Bone marrow (tissue), 2 donors: ENCODE measurements at regions not wholly inside any gene's neighbourhood (a gene's known extent, or its start where the extent isn't known, plus 50 kb on each side); places are given as distances from the start of the nearest gene placed in this dataset.

Source experiments
- DNase-seq, 2 donors: peaks; one replicate each; lab custom pipeline; 2025; lab: John Stamatoyannopoulos, UW

DNA sequence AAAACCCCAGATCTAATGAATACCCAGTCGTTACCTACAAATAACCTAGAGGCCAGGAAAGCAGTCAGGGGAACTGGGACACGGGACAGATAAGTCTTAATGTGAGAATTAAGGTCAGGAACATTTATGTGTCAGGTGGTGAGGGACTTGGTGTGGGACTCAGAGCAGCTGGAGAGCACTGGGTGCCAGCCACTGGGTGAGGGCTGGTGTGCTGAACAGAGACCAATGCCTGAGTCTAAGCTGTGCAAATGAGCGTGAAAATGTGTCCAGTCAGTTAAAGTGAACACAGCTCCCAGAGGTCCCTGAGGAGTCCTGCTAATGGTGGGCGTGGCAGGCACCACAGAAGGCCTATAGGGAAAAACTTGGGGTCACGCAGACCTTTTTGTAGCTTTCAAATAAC lies 225.9 kb downstream of the C1D start:
- no peak for DNase-seq

DNA sequence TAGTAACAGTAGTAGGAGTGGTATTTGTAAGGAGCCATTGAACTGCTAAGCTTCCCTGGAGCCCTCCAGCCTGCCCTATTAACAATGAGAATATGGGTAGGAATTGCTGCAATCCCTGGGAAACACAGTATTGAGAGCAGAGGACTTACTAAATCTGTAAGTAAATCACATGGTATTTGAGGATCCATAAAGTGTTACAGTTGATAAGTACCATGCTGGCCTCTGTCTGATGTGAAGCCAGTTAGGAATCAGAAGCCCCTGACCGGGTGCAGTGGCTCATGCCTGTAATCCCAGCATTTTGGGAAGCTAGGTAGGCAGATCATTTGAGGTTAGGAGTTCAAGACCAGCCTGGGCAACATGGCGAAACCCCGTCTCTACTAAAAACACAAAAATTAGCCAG lies 224.6 kb downstream of the C1D start:
- no peak for DNase-seq

DNA sequence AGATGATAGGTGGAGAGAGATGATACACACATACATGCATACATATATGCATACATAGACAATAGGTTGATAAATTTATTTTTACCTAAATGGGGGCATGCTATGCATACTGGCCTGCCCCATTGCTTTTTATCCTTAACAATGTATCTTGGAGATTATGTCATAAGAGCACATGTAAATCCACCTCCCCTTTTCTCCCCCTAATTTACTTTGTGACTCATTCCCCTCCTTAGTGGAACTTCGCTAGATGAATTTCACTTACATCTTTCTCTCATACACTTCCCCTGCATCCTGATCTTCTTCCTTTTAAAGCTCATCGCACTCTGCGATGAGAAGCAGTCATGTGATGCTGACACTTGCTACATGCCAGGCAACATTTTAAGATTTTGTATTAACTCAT lies 223.6 kb downstream of the C1D start:
- no peak for DNase-seq

DNA sequence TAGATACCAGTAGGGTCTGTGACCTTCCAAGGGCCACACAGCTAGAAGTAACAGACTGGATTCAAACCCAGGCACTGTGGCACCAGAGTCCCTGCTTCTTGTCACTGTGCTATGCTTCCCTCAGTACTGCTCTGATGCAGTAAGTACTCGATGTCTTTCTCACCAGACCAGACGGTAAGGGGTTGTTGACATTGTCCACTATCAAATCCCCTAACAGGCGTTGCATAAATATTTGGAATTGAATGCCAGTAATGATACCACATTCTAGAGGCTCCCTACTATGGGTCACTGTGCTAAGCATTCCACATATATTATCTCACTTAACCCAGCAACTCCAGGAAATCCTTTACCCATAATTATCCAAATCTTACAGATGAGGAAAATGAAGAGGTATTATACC lies 223.1 kb downstream of the C1D start:
- no peak for DNase-seq

DNA sequence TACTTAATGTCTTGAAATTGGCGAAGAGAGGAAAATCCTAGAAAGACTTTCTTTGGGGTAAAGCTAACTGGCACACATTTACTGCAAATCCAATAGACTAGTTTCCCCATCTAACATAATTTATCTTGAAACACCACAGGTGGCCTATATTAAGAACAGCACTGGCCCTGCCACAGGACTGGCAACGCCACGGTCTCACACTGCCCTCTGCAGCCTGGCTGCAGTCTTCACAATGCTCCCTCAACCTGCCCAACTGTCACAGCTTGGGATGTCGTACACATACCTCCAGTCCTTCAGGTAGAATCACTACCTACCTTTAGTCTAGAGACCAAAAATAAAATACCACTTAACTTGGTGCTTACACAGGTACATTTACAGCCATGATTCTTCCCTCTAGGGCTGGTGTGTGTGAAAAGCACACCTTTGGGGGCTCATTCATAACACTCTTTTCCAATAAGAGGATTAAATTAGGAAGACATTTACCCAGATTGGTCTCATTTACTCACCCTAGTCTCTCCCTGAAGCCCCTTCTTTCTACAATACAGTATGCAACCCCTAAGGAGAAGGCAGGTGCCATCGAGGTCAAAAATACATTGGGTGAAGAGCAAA lies 222.2 kb downstream of the C1D start:
- no peak for DNase-seq

DNA sequence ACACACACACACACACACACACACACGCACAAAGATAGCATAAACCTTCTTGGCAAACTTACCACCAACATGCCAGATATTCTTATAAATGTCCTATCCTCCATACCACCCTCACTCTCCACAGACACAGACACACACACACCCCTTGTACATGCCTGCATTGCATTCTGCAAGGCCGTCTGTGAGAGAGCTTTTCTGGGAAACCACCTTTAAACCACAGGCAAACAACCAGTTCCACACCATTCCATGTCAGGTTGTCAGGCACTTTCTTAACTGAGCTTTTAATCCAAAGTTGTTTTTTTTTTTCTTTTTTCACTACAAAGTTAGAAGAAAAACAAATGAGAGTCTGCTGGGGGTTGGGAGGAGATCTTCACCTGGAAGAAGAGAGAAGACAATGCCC lies 221.1 kb downstream of the C1D start:
- DNase-seq: no peak

DNA sequence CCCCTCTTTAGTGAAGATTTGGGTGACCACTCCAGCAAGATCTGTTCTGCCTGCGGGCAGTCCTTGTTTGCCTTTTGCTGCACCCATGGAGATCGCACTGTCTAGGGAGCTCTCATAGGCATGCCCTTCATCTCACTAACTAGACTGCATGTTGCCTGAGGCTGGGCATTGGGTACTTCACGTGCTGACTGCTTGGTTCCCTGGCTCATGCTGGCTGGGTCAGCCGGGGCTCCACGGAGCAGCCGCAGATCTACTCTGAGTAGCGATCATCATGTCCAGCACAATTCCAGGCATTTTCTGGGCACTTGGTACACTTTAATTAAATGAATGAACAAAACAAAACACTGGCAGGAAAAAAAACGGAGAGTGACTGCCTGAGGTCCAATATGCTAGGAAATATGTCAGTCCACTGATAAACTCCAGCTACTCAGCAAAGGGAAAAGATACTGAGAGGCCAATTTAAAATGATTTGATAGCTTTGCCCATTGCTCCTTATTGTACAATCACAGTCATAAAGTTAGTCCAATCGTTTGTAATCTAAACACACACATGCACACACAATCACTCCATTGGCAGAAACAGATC lies 220.3 kb downstream of the C1D start:
- no peak for DNase-seq

DNA sequence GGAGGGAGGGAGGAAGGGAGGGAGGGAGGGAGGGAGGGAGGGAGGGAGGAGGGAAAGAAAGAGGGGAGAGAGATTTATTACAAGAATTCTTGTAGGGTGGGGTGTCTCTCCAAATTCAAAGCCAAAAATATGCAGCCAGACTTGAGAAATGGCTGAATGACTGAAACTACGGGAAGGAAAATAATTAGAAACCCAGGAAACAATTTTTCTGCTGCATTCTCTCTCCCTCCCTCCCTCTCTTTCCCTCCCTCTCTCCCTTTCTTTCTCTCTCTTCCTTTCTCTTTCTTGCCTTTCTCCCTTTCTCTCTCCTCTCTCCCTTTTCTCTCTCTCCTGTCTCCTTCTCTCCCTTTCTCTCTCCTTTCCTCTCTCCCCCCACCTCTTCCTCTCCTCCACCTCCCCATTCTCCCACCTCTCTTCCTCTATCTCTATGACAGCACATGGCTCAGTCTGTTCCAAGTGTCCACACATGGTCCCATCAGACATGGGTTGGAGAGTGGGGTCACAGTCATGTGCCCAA lies 218.7 kb downstream of the C1D start:
- DNase-seq: no peak

DNA sequence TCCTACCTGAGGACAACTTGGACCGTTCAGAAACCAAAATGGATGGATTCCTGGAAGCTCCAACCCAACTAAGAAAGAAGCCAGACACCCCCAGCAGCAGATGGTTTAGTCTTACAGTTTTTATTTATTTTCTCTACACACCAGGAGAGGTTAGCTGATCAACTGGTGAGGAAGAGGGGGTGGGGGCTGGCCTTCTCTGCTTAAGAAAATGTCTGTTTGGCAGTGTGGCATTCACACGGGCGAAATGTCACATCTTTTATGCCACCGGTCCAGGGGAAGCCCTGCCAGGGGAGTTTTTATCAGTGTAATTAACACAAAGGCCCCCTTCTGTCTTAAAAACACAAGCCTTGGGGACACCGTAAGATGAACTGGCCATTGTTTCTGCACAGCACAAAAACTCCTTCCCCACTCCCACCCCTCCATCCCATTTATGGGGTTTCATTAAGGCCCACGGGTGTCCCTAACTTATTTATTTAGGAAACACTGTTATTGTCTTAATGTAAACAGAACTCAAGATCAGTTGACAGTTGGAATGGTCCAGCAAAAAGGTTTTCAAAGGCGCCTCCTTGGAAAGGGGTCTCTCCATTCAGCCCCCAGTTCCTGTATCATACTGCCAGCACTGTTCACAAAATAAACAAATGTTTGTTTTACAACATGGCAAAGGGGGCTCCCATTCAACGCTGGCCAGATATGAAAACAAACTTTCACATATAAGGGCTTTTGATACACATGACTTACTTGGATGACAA lies 217.0 kb downstream of the C1D start:
- DNase-seq: no peak

DNA sequence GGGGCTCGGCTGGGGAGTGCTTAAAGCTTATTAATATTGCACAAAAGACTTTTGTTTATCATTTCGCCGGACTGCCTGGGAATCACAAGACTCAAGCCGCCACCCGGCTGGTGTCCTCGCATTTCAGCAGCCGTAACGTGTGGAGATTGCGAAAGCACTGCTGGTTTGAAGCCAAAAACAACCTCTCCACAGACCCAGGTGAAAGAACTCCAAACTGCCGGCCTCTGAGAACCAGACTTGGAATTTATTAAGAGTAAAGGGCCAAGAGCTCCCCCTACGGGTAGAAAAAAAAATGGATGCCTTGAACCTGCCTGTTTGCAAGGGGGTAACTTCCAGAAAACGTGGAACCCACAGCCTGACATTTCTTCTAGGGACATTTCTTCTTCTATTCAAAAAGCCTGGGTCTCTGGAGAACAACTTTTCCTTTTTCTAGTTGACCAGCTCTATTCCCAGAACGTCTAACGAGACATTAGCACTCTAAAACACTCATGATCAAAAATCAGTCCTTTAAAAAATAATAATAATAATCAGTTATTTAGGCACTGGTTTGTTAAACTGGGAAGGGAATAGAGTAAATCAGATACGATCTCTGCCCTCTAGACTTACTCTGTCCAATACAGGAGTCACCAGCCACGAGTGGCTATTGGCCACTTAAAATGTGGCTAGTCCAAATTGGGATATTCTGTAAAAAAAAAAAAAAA lies 216.3 kb downstream of the C1D start:
- peak in 1 of 2 donors; percentile 49 for DNase-seq

DNA sequence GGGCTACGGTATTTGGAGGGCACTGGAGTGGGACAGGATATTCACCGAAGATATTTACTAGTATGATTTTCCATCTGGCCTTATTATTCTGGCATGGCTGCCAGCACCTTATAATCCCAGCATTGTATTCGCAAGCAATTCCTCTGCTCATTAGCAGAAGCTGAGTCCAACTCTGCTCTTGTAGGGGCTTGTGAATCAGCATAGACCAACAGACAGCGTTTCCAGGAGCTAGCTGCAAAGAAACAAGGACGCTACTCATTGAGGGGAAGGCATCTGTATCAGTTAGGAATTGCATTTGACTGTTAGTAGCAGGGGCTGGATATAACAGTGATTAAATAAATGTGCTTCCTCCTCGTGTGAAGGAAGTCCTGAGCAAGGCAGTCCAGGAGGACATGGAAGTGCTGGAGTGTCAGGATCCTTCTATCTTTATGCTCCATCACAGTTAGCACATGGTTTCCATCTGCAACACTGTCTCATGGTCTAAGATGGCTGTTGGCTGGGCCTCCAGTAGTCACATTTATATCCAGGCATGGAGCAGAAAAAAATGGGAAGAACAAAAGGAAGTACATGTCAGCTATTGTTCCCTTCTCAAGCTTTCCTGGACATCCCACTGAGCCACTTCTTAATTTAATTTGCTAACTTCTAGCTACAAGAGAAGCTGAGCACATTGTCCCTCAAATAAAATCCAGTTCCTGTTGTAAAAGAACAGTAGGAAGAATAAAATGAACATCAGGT lies 214.1 kb downstream of the C1D start:
- DNase-seq: no peak

DNA sequence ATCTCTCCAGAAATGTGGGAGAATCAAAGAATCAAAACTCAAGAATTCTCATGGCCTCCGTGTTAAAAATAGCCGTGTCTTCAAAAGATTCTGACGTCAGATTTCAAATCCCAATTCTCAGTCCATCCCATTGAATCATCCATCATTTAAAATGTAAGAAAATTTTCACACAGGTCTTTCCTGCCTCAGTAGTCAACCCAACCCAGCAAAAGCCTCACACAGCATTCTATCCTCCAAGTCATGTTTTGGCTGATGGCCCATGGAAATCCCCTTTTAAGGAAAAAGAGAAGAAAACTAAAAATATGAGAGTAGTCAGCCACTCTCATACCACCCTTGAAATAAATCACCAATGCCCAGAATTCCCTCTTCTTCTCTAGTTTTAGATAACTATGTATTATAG lies 211.8 kb downstream of the C1D start:
- no peak for DNase-seq

DNA sequence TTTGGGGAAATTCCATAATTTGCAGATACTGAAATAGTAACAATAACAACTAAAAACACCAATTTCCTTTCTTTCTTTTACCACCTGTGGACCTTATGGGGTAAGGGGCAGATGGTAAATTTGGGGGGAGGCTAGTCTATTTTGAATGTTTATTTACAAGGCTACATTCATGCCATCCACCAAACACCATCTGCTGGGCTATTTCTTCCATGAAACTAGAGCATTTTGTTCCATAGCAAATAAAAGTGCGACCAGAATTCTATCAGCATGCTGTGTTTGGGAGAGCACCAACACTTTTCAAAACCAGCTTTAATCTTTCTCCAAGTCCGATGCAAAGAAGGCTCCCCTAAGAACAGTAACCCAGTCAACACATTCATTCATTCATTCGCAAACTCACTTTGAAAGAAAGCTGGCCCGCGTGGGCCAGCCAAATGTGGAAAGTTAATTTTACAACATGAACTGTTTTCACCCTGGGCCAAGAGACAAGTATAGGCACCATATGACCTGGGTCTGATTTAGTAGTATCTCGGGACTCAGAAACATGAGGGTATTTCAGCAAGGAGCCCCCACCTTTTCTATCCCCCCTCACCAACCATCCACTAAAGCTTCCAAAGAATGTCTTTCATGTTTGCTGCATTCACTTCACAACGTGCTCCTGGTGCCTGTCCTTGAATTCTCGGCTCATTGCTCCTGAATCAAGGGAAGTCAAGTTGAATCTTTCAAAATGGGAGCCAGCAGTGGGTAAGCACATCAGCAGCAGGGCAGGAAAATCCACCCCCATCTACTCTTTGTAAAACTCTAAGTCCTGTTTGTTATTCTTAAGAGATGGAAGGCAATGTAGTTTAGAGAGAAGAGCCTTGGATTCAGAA lies 210.6 kb downstream of the C1D start:
- DNase-seq: no peak

DNA sequence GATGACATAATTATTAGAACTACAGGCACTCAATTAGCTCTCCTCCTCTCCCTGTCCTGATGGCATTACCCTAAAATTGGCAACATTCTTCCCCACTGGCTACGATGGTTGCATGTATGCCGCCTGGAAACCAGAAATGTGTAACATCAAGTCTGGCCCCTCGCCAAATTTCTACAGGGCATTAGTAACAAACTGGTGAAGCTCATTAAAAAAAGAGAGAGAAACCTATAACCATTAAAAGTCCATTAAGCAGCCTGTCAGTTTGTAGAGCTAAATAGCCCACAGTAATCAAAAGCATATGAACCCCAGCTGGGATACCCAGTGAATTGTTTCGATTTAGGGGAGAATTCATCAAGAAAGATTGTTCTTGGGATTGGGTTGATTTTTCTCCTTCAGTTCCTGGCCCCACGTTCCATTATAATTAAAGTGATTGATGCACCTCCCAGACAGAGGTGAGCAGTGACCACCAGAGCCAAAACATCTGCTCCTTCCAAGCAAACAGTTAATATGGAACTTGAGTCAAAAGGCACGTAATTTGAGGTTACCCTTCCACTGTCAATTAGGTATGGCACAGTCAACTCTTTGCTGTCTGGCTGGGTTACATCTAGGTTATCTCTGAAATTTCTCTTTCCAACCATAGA lies 208.6 kb downstream of the C1D start:
- no peak for DNase-seq

DNA sequence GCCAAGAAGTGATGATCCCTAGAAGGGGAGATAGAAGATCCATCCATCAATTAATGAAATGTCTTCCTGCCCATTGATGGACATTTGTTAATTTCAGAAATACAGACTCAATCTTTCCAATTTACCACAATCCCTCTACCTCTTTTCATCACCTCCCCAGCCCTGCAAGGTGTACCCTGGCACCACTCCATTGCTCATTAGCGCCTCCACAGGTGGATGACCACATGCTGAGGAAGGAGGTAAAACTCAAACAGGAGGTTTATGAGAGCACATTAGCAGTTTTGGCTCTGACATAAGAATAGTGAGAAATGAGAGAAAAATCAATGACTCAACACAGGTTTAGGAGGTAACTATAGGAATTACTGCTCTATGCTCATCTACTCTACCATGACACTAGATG lies 208.0 kb downstream of the C1D start:
- no peak for DNase-seq

DNA sequence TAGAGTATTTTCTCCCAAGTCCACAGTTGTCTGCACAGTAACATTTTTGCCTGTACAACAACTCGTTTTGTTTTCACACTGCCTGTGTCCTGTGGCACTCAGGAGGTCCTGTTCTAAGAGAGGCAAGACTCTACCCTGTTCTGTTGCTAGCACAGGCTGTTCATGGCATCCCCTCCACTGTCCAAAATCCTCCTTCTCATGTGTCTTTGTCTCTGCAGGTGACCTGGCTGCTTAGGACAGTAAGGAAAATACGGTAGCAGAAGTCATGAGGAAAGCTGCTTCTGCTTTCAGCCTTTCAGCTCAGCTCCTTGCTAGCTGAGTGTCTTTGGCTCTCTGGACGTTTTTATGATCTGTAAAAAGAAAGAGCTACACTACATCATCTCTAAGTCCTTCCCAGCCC lies 205.9 kb downstream of the C1D start:
- DNase-seq: no peak

DNA sequence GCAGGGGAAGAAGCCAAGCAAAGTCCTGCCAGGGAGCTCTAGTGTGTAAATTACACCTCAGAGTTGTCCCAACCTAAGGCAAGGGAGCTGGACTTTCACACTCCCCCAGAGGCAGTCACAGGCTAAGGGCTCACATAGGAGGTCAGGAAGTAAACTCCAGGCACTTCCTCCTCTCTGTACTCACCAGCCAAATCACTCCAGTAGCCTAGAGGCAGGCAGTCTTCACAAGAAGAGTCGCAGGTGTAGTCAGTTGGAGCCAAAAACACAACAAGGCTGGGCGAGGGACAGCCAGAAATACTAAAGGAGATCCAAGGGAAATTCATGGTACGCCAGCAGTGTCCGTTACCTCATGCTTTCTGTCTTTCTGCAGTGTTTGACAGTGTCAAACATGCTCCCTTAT lies 205.0 kb downstream of the C1D start:
- DNase-seq: no peak

DNA sequence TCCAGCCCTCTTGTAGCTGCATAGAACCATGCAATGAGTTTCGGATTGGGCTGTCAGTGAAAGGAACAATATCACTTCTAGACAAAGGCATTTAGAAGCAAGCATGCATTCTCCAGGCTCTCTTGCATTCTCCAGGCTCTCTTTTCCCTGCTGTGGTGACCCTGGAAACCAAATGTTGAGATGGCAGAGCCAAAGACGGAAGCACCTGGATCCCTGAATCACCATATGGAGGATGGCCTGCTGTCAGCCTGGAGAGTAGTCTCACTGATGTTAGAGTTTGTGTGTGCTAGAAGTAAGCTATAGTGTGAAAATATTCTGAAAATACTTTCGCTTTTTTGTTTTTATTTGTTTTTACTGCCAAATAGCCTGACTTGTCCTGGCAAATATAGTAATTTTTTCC lies 203.9 kb downstream of the C1D start:
- DNase-seq: no peak

DNA sequence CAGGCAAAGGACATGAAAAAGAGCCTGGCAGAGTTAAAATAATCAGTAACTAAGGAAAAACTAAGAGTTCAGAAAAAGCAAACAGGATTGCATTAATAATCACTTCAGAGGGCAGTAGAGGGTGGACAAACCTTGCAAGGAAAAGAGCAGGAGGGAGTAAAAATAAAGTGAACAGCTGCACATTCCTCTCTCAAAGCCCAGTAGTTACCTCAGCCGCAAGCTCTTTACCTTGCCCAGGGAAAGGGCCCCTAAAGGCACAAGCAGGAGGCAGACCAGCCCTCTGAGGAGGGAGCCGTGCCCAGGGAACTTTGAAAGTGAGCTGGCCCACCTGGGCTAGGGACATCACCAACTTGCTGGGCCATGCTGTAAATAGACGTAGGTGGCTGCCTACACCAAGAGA lies 196.9 kb downstream of the C1D start:
- no peak for DNase-seq

DNA sequence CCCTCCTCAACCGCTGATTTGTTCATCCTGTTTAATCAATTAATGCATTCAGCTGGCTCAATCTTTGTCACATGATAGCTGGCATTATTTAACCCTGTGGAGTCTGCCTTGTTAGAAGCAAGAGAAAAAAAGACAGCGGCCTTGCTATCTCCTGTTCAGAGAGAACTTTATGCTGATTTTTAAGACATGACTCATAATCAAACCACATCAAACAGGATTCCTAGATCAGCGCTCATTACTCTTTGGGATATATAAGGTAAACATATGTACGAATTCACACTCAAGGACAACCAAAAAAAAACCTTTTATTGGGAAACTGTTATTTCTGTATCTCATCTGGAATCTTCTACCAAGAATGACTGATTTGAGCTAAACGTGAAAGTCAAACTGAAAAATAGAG lies 195.1 kb downstream of the C1D start:
- DNase-seq: no peak
